ENCODE measurements at regions not wholly inside any gene's neighbourhood (a gene's known extent, or its start where the extent isn't known, plus 50 kb on each side); places are given as distances from the start of the nearest gene placed in this dataset.

DNA sequence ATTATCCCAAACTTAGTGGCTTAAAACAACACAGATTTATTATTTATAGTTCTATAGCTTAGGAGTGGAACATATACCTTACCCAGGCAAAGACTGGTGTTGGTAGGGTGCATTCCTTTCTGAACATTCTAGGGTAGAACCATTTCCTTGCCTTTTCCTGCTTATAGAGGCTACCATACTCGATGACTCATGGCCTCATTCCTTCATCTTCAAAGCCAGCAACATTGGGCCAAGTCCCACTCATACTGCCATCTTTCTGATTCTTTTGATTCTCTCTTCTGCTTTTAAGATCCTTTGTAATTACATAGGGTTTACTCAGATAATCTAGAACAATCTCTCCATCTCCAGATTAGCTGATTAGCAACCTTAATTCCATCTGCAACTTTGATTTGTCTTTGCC lies 452.7 kb upstream of the KLF4 start:
- no peaks in the 10 kb centered on the region for H4K20me1 ChIP-seq (ENCODE audit: control insufficient read depth, insufficient read depth, insufficient read length)
- no CpG with 5 or more reads among the region's 1 CpG for WGBS (ENCODE audit: extremely low coverage, insufficient read length, low lambda C conversion rate)

More for the DNA sequence above, 452.7 kb upstream of the KLF4 start:
- no peak overlapping the region for H3T11ph ChIP-seq (ENCODE audit: low read length)
- no peak overlapping the region for H3K14ac ChIP-seq (ENCODE audit: insufficient read depth, low read length)
- H3K23me2 ChIP-seq (ENCODE audit: insufficient read length, low read depth, low read length, poor library complexity, severe bottlenecking), result no peaks in the 10 kb centered on the region
- no peaks in the 10 kb centered on the region for H3K9me3 ChIP-seq (ENCODE audit: control insufficient read depth, low read depth, low read length)
- Mint-ChIP-seq H3K27ac (no peak overlapping the region), H3K4me1 (peaks cover 8 to 9% of the 10 kb centered on the region in 2 experiments), H3K36me3 (ENCODE audit: insufficient read depth in 1 of 3, low read depth in 3 of 3) (no peaks in the 10 kb centered on the region), H3K9me3 (no peaks in the 10 kb centered on the region), H3K27me3 (ENCODE audit: low read depth) (no peaks in the 10 kb centered on the region), H3K4me3 (no peak overlapping the region)
- H2BK120ac ChIP-seq (ENCODE audit: low read depth, low read length, poor library complexity, severe bottlenecking), result no peak overlapping the region
- H3K27ac ChIP-seq (ENCODE audit: insufficient read length, low read depth, low read length), result no peak overlapping the region
- no peak overlapping the region for H2BK5ac ChIP-seq (ENCODE audit: insufficient read length, low read length)
- DNase-seq, result no peak
- no peak overlapping the region for H2BK15ac ChIP-seq (ENCODE audit: low read depth, low read length)
- H3K4me1 ChIP-seq (ENCODE audit: insufficient read depth, low read length), result no peaks in the 10 kb centered on the region
- no peak overlapping the region for H2BK12ac ChIP-seq (ENCODE audit: insufficient read length, low read depth, low read length)
- no peak overlapping the region for H4K91ac ChIP-seq (ENCODE audit: insufficient read length, low read depth, low read length)
- H2BK20ac ChIP-seq (ENCODE audit: low read depth, low read length, poor library complexity, severe bottlenecking), result no peak overlapping the region
- TF ChIP-seq, protein P1, sequence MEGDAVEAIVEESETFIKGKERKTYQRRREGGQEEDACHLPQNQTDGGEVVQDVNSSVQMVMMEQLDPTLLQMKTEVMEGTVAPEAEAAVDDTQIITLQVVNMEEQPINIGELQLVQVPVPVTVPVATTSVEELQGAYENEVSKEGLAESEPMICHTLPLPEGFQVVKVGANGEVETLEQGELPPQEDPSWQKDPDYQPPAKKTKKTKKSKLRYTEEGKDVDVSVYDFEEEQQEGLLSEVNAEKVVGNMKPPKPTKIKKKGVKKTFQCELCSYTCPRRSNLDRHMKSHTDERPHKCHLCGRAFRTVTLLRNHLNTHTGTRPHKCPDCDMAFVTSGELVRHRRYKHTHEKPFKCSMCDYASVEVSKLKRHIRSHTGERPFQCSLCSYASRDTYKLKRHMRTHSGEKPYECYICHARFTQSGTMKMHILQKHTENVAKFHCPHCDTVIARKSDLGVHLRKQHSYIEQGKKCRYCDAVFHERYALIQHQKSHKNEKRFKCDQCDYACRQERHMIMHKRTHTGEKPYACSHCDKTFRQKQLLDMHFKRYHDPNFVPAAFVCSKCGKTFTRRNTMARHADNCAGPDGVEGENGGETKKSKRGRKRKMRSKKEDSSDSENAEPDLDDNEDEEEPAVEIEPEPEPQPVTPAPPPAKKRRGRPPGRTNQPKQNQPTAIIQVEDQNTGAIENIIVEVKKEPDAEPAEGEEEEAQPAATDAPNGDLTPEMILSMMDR (conservative IDR thresholded peaks at IDR 0.05), result no peak
- no peak overlapping the region for H3K18ac ChIP-seq (ENCODE audit: insufficient read length, low read depth, low read length)
- H4K5ac ChIP-seq (ENCODE audit: insufficient read length, low read depth, low read length), result no peak overlapping the region
- H2AFZ ChIP-seq (ENCODE audit: low read length), result no peak overlapping the region
- H3K56ac ChIP-seq (ENCODE audit: insufficient read length, low read depth, low read length), result no peak overlapping the region
- H3K23ac ChIP-seq (ENCODE audit: insufficient read length, low read depth, low read length), result no peak overlapping the region
- H2AK5ac ChIP-seq (ENCODE audit: insufficient read length, low read length), result no peak overlapping the region
- H3K9ac ChIP-seq (ENCODE audit: extremely low read depth, insufficient read length, low read length), result no peak overlapping the region
- no peak overlapping the region for H3K4ac ChIP-seq (ENCODE audit: low read depth, low read length)
- no peak overlapping the region for H3K4me2 ChIP-seq (ENCODE audit: insufficient read depth, insufficient read length, low read length)
- H3K79me1 ChIP-seq (ENCODE audit: insufficient read depth, low read depth, low read length, poor library complexity, severe bottlenecking), result no peaks in the 10 kb centered on the region
- no peaks in the 10 kb centered on the region for H3K79me2 ChIP-seq (ENCODE audit: insufficient read depth, low read length)
- no peaks in the 10 kb centered on the region; the same call in 1 of the 2 replicates for H3K27me3 ChIP-seq (ENCODE audit: insufficient read depth, low read length)
- H4K8ac ChIP-seq (replicated peaks; ENCODE audit: insufficient read length, low read depth, low read length), result no peak overlapping the region
